ENCODE measurements at regions not wholly inside any gene's neighbourhood (a gene's known extent, or its start where the extent isn't known, plus 50 kb on each side); places are given as distances from the start of the nearest gene placed in this dataset.
"Not testable (repeated sequence)": the region's sequence is repeated elsewhere in the genome, so short reads cannot be mapped to it uniquely, and the experiment has no call there.

GRCh38 chr2:16068552-16068940 lies 128.2 kb downstream of the MYCN start:
- Histone ChIP-seq H3K4me1 (no peaks in the 10 kb centered on the region), H3K4me3 (no peak overlapping the region), H3K36me3 (no peaks in the 10 kb centered on the region), H3K9me3 (peaks cover 0 to 6% of the 10 kb centered on the region in 2 donors), H3K27me3 (no peaks in the 10 kb centered on the region), H3K27ac (no peak overlapping the region)
- no peak for TF ChIP-seq CTCF (IDR thresholded peaks at IDR 0.05)
- no peak for DNase-seq (ENCODE audit: low spot score)

GRCh38 chr2:16067866-16068551 lies 127.7 kb downstream of the MYCN start:
- H3K27me3 ChIP-seq = no peaks in the 10 kb centered on the region
- no peak overlapping the region for H3K4me3 ChIP-seq
- TF ChIP-seq CTCF (IDR thresholded peaks at IDR 0.05) = no peak
- DNase-seq (ENCODE audit: low spot score) = no peak
- no peak overlapping the region for H3K27ac ChIP-seq
- no peaks in the 10 kb centered on the region for H3K36me3 ChIP-seq
- H3K9me3 ChIP-seq = peaks cover 0 to 11% of the 10 kb centered on the region in 2 donors
- H3K4me1 ChIP-seq = no peaks in the 10 kb centered on the region

GRCh38 chr2:16067444-16067843 lies 127.1 kb downstream of the MYCN start:
- Histone ChIP-seq H3K4me3 (no peak overlapping the region), H3K9me3 (peaks cover 0 to 11% of the 10 kb centered on the region in 2 donors), H3K27me3 (no peaks in the 10 kb centered on the region), H3K4me1 (no peaks in the 10 kb centered on the region), H3K27ac (no peak overlapping the region), H3K36me3 (no peaks in the 10 kb centered on the region)
- no peak for TF ChIP-seq CTCF (IDR thresholded peaks at IDR 0.05)
- DNase-seq (ENCODE audit: low spot score) = no peak

GRCh38 chr2:16067037-16067406 lies 126.7 kb downstream of the MYCN start:
- no peak for TF ChIP-seq CTCF (IDR thresholded peaks at IDR 0.05)
- Histone ChIP-seq H3K4me1 (no peaks in the 10 kb centered on the region), H3K4me3 (no peak overlapping the region), H3K27ac (no peak overlapping the region), H3K9me3 (peaks cover 0 to 11% of the 10 kb centered on the region in 2 donors), H3K36me3 (no peaks in the 10 kb centered on the region), H3K27me3 (no peaks in the 10 kb centered on the region)
- DNase-seq (ENCODE audit: low spot score) = no peak

- no peaks in the 10 kb centered on the region for H3K36me3 ChIP-seq
- H3K9me3 ChIP-seq = peaks cover 0 to 11% of the 10 kb centered on the region in 2 donors
- H3K4me3 ChIP-seq = no peak overlapping the region
- H3K4me1 ChIP-seq = no peaks in the 10 kb centered on the region
- no peak for TF ChIP-seq CTCF (IDR thresholded peaks at IDR 0.05)
- H3K27me3 ChIP-seq = no peaks in the 10 kb centered on the region
- DNase-seq (ENCODE audit: low spot score) = no peak
- no peak overlapping the region for H3K27ac ChIP-seq
Measured at GRCh38 chr2:16066261-16067036, 126.1 kb downstream of the MYCN start.

GRCh38 chr2:16065272-16066069 lies 125.1 kb downstream of the MYCN start:
- H3K36me3 ChIP-seq, H3K4me3 ChIP-seq: not testable (repeated sequence)

More at GRCh38 chr2:16065272-16066069, 125.1 kb downstream of the MYCN start:
- DNase-seq (ENCODE audit: low spot score); H3K27me3 ChIP-seq; H3K27ac ChIP-seq; H3K4me1 ChIP-seq: not testable (repeated sequence)
- peaks cover 0 to 11% of the 10 kb centered on the region in 2 donors for H3K9me3 ChIP-seq
